ENCODE measurements at regions not wholly inside any gene's neighbourhood (a gene's known extent, or its start where the extent isn't known, plus 50 kb on each side); places are given as distances from the start of the nearest gene placed in this dataset.

DNA sequence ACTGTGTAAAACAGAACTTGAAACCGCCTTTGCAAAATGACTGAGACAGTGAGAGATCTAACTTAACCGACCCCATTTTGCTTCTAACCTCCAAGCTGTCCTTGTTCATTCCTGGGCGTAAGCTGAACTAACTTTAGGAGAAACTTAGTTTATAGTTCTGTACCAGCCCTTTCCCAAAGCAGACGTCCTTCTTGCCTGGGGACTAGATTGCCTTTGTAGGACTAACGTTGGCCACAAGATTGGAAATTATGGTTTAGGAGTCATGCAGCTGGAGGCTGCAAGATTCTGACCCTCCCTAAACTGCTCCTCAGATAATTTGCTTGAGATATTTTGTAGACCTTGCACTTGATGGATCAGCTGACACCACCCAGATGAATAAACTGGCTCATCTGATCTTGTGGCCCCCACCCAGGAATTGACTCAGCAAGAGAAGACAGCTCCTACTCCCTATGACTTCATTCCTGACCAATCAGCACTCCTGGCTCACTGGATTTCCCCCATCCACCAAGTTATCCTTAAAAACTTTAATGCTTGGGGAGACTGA is 219.9 kb upstream of the PROK2 start:
- Histone ChIP-seq H3K27ac (ENCODE audit: insufficient read depth, low read length, poor library complexity, severe bottlenecking) (no peak overlapping the region), H3K4me3 (ENCODE audit: insufficient read depth, low read depth, low read length, poor library complexity, severe bottlenecking) (no peak overlapping the region), H3K9me3 (ENCODE audit: control insufficient read depth, low read length) (no peaks in the 10 kb centered on the region), H3K4me1 (ENCODE audit: control insufficient read depth, insufficient read depth, low read length, poor library complexity, severe bottlenecking) (no peaks in the 10 kb centered on the region), H3K27me3 (replicated peaks; ENCODE audit: control insufficient read depth, insufficient read depth, low read length, poor library complexity, severe bottlenecking) (no peaks in the 10 kb centered on the region), H3K36me3 (ENCODE audit: control insufficient read depth, insufficient read depth, low read length) (no peaks in the 10 kb centered on the region)
- no peak for DNase-seq

- H3K9me3 ChIP-seq (ENCODE audit: control insufficient read depth, low read length), result no peaks in the 10 kb centered on the region
- H3K27me3 ChIP-seq (replicated peaks; ENCODE audit: control insufficient read depth, insufficient read depth, low read length, poor library complexity, severe bottlenecking), result no peaks in the 10 kb centered on the region
- DNase-seq, result no peak
- H3K27ac ChIP-seq (ENCODE audit: insufficient read depth, low read length, poor library complexity, severe bottlenecking), result no peak overlapping the region
- no peak overlapping the region for H3K4me3 ChIP-seq (ENCODE audit: insufficient read depth, low read depth, low read length, poor library complexity, severe bottlenecking)
- no peaks in the 10 kb centered on the region for H3K36me3 ChIP-seq (ENCODE audit: control insufficient read depth, insufficient read depth, low read length)
- H3K4me1 ChIP-seq (ENCODE audit: control insufficient read depth, insufficient read depth, low read length, poor library complexity, severe bottlenecking), result no peaks in the 10 kb centered on the region
Measured at GRCh38 chr3:72003936-72004335, 219.0 kb upstream of the PROK2 start.

DNA sequence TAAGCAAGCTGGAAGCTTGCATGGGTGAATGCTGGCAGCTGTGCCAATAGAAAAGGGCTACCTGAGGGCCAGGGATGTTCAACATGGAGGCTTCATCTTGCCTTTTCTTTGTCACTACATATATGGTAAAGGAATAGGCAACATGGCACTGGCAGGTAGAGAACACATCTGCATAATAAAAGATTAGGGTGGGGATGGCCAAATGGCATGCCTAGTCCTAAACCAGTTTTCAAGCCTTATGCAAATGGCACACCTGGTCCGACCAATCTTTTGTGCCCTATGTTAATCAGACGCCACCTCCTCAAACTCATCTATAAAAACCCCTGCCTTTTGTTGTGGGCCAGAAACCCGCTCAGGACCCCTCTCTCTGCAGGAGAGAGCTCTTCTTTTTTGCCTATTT is 216.8 kb upstream of the PROK2 start:
- Histone ChIP-seq H3K9me3 (ENCODE audit: control insufficient read depth, low read length) (no peaks in the 10 kb centered on the region), H3K27ac (ENCODE audit: insufficient read depth, low read length, poor library complexity, severe bottlenecking) (no peak overlapping the region), H3K36me3 (ENCODE audit: control insufficient read depth, insufficient read depth, low read length) (no peaks in the 10 kb centered on the region), H3K4me3 (ENCODE audit: insufficient read depth, low read depth, low read length, poor library complexity, severe bottlenecking) (no peak overlapping the region), H3K27me3 (replicated peaks; ENCODE audit: control insufficient read depth, insufficient read depth, low read length, poor library complexity, severe bottlenecking) (no peaks in the 10 kb centered on the region), H3K4me1 (ENCODE audit: control insufficient read depth, insufficient read depth, low read length, poor library complexity, severe bottlenecking) (no peaks in the 10 kb centered on the region)
- no peak for DNase-seq

DNA sequence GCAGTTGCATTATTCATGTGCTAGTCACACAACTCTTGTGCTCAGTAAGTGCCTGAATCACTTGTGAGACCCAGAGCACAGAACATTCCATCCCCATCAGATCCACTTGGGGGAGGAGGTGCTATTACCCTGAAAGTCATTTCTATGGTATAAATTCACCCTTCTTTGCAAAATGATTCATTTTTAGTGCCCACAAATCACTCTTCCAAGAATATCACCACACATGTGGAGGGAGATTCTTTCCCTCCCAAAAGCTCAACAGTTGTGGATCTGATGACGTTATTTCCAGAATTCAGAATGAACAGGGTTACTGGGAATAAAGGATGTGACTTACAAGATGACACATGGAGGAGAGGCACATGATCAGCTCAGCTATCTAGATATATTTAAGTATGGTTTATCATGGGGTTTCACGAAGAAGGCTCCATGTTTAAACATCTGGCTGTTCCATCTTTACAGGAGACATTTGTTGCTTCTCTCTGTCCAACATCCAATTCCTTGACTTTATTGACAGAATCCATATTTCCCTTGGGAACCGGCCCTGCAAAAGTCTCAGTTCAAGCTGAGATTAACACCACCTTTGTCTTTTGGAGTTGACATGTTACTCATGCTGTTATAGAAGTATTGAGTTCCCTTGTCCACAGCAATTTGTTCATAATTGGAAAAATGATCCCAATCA is 214.2 kb upstream of the PROK2 start:
- DNase-seq, result no peak
- Histone ChIP-seq H3K9me3 (ENCODE audit: control insufficient read depth, low read length) (no peaks in the 10 kb centered on the region), H3K27ac (ENCODE audit: insufficient read depth, low read length, poor library complexity, severe bottlenecking) (no peak overlapping the region), H3K36me3 (ENCODE audit: control insufficient read depth, insufficient read depth, low read length) (no peaks in the 10 kb centered on the region), H3K4me1 (ENCODE audit: control insufficient read depth, insufficient read depth, low read length, poor library complexity, severe bottlenecking) (no peaks in the 10 kb centered on the region), H3K27me3 (replicated peaks; ENCODE audit: control insufficient read depth, insufficient read depth, low read length, poor library complexity, severe bottlenecking) (no peaks in the 10 kb centered on the region), H3K4me3 (ENCODE audit: insufficient read depth, low read depth, low read length, poor library complexity, severe bottlenecking) (no peak overlapping the region)

- no peak for DNase-seq
- Histone ChIP-seq H3K9me3 (ENCODE audit: control insufficient read depth, low read length) (no peaks in the 10 kb centered on the region), H3K36me3 (ENCODE audit: control insufficient read depth, insufficient read depth, low read length) (no peaks in the 10 kb centered on the region), H3K4me1 (ENCODE audit: control insufficient read depth, insufficient read depth, low read length, poor library complexity, severe bottlenecking) (no peaks in the 10 kb centered on the region), H3K4me3 (ENCODE audit: insufficient read depth, low read depth, low read length, poor library complexity, severe bottlenecking) (no peak overlapping the region), H3K27ac (ENCODE audit: insufficient read depth, low read length, poor library complexity, severe bottlenecking) (no peak overlapping the region), H3K27me3 (replicated peaks; ENCODE audit: control insufficient read depth, insufficient read depth, low read length, poor library complexity, severe bottlenecking) (no peaks in the 10 kb centered on the region)
Measured at GRCh38 chr3:71997066-71997653, 212.2 kb upstream of the PROK2 start.

GRCh38 chr3:71994906-71995305 is 210.0 kb upstream of the PROK2 start:
- Histone ChIP-seq H3K9me3 (ENCODE audit: control insufficient read depth, low read length) (no peaks in the 10 kb centered on the region), H3K27me3 (replicated peaks; ENCODE audit: control insufficient read depth, insufficient read depth, low read length, poor library complexity, severe bottlenecking) (no peaks in the 10 kb centered on the region), H3K27ac (ENCODE audit: insufficient read depth, low read length, poor library complexity, severe bottlenecking) (no peak overlapping the region), H3K36me3 (ENCODE audit: control insufficient read depth, insufficient read depth, low read length) (no peaks in the 10 kb centered on the region), H3K4me3 (ENCODE audit: insufficient read depth, low read depth, low read length, poor library complexity, severe bottlenecking) (no peak overlapping the region), H3K4me1 (ENCODE audit: control insufficient read depth, insufficient read depth, low read length, poor library complexity, severe bottlenecking) (no peaks in the 10 kb centered on the region)
- DNase-seq, result no peak

- H3K27me3 ChIP-seq (replicated peaks; ENCODE audit: control insufficient read depth, insufficient read depth, low read length, poor library complexity, severe bottlenecking), result no peaks in the 10 kb centered on the region
Measured at GRCh38 chr3:71994203-71994602, 209.3 kb upstream of the PROK2 start.

GRCh38 chr3:71991681-71992080 is 206.7 kb upstream of the PROK2 start:
- no peaks in the 10 kb centered on the region for H3K36me3 ChIP-seq (ENCODE audit: control insufficient read depth, insufficient read depth, low read length)
- H3K27ac ChIP-seq (ENCODE audit: insufficient read depth, low read length, poor library complexity, severe bottlenecking), result no peak overlapping the region
- no peaks in the 10 kb centered on the region for H3K9me3 ChIP-seq (ENCODE audit: control insufficient read depth, low read length)
- no peak overlapping the region for H3K4me3 ChIP-seq (ENCODE audit: insufficient read depth, low read depth, low read length, poor library complexity, severe bottlenecking)
- no peak for DNase-seq
- no peaks in the 10 kb centered on the region for H3K27me3 ChIP-seq (replicated peaks; ENCODE audit: control insufficient read depth, insufficient read depth, low read length, poor library complexity, severe bottlenecking)
- no peaks in the 10 kb centered on the region for H3K4me1 ChIP-seq (ENCODE audit: control insufficient read depth, insufficient read depth, low read length, poor library complexity, severe bottlenecking)

More at GRCh38 chr3:71994203-71994602, 209.3 kb upstream of the PROK2 start:
- Histone ChIP-seq H3K4me1 (ENCODE audit: control insufficient read depth, insufficient read depth, low read length, poor library complexity, severe bottlenecking) (no peaks in the 10 kb centered on the region), H3K27ac (ENCODE audit: insufficient read depth, low read length, poor library complexity, severe bottlenecking) (no peak overlapping the region), H3K36me3 (ENCODE audit: control insufficient read depth, insufficient read depth, low read length) (no peaks in the 10 kb centered on the region), H3K4me3 (ENCODE audit: insufficient read depth, low read depth, low read length, poor library complexity, severe bottlenecking) (no peak overlapping the region), H3K9me3 (ENCODE audit: control insufficient read depth, low read length) (no peaks in the 10 kb centered on the region)
- no peak for DNase-seq

GRCh38 chr3:71991046-71991445 is 206.1 kb upstream of the PROK2 start:
- no peaks in the 10 kb centered on the region for H3K9me3 ChIP-seq (ENCODE audit: control insufficient read depth, low read length)

DNA sequence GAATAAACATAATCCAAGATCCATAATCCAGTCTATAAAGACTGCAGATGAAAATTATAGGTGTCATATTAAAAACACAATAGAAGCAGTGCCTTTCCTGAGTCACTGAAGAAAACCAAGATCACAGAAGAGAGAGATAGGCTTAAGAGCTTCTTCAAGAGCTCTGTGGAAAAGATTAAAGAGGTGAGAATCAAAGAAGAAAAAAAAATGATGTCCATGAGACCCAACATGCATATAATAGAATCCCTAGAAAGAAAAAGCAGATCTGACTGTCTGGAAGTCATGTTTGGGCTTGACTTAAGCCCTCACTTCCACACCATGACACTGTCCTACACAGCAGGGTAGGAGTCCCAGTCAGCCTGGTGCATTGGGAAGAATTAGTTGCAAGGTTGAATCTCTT is 205.6 kb upstream of the PROK2 start:
- Histone ChIP-seq H3K4me3 (ENCODE audit: insufficient read depth, low read depth, low read length, poor library complexity, severe bottlenecking) (no peak overlapping the region), H3K9me3 (ENCODE audit: control insufficient read depth, low read length) (no peaks in the 10 kb centered on the region), H3K4me1 (ENCODE audit: control insufficient read depth, insufficient read depth, low read length, poor library complexity, severe bottlenecking) (no peaks in the 10 kb centered on the region), H3K27me3 (replicated peaks; ENCODE audit: control insufficient read depth, insufficient read depth, low read length, poor library complexity, severe bottlenecking) (no peaks in the 10 kb centered on the region), H3K27ac (ENCODE audit: insufficient read depth, low read length, poor library complexity, severe bottlenecking) (no peak overlapping the region), H3K36me3 (ENCODE audit: control insufficient read depth, insufficient read depth, low read length) (no peaks in the 10 kb centered on the region)
- no peak for DNase-seq

More at GRCh38 chr3:71991046-71991445, 206.1 kb upstream of the PROK2 start:
- DNase-seq, result no peak
- Histone ChIP-seq H3K36me3 (ENCODE audit: control insufficient read depth, insufficient read depth, low read length) (no peaks in the 10 kb centered on the region), H3K4me3 (ENCODE audit: insufficient read depth, low read depth, low read length, poor library complexity, severe bottlenecking) (no peak overlapping the region), H3K27ac (ENCODE audit: insufficient read depth, low read length, poor library complexity, severe bottlenecking) (no peak overlapping the region), H3K27me3 (replicated peaks; ENCODE audit: control insufficient read depth, insufficient read depth, low read length, poor library complexity, severe bottlenecking) (no peaks in the 10 kb centered on the region), H3K4me1 (ENCODE audit: control insufficient read depth, insufficient read depth, low read length, poor library complexity, severe bottlenecking) (no peaks in the 10 kb centered on the region)
